ENCODE measurements at regions not wholly inside any gene's neighbourhood (a gene's known extent, or its start where the extent isn't known, plus 50 kb on each side); places are given as distances from the start of the nearest gene placed in this dataset.

DNA sequence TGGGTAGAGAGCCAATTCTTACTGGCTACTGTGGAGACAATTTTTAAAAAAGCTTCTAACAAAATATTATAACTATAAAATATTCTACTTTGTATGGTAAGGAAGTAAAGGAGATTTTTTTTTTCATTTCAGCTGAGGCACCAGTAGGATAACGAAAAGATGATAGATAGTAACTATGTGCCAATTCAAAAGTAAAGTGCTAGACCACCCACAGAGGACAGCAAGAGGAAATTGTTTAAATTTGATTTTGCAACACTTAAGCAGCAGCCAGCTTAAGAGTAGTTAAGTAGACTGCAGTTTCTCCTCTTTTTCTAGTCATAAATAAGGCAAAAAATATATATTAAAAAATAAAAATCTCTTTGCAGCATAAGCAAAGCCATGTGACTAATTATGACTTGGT, 1539.3 kb upstream of the ACO1 start:
- no peak overlapping the region for H3K4me3 ChIP-seq
- H3K36me3 ChIP-seq = no peaks in the 10 kb centered on the region
- no peaks in the 10 kb centered on the region for H3K27me3 ChIP-seq
- TF ChIP-seq, protein P1, sequence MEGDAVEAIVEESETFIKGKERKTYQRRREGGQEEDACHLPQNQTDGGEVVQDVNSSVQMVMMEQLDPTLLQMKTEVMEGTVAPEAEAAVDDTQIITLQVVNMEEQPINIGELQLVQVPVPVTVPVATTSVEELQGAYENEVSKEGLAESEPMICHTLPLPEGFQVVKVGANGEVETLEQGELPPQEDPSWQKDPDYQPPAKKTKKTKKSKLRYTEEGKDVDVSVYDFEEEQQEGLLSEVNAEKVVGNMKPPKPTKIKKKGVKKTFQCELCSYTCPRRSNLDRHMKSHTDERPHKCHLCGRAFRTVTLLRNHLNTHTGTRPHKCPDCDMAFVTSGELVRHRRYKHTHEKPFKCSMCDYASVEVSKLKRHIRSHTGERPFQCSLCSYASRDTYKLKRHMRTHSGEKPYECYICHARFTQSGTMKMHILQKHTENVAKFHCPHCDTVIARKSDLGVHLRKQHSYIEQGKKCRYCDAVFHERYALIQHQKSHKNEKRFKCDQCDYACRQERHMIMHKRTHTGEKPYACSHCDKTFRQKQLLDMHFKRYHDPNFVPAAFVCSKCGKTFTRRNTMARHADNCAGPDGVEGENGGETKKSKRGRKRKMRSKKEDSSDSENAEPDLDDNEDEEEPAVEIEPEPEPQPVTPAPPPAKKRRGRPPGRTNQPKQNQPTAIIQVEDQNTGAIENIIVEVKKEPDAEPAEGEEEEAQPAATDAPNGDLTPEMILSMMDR (IDR thresholded peaks at IDR 0.05) = no peak
- H3K9ac ChIP-seq (ENCODE audit: low read depth in 2 of 2, low read length in 2 of 2) = no peak overlapping the region
- no peak for DNase-seq
- no peaks in the 10 kb centered on the region for H3K9me3 ChIP-seq
- intact Hi-C loops (cut with DNase I) = no loop called here
- H3K27ac ChIP-seq = no peak overlapping the region
- no peaks in the 10 kb centered on the region for H3K4me1 ChIP-seq

DNA sequence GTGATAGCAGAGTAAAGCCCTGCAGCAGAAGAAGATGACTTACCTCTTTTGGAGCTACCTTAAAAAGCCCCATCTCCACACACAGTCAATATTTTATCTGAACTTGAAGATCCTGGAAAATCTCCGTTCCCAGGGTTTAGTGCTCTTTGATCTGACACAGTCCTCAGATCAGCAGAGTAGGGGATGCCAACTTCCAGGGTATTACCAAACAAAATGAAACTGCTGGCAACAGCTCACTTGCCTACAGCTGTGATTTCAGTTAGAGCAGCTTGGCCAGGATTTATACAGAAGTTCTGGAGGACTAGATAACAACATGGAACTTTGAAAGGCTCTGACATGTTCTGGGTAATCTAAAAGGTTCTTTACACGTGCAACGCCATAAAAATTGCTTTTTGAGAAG, 1537.8 kb upstream of the ACO1 start:
- no peak overlapping the region for H3K9ac ChIP-seq (ENCODE audit: low read depth in 2 of 2, low read length in 2 of 2)
- H3K9me3 ChIP-seq = no peaks in the 10 kb centered on the region
- no peak for DNase-seq
- no peaks in the 10 kb centered on the region for H3K36me3 ChIP-seq
- intact Hi-C loops (cut with DNase I) = no loop called here
- H3K27me3 ChIP-seq = no peaks in the 10 kb centered on the region
- H3K4me1 ChIP-seq = no peaks in the 10 kb centered on the region
- TF ChIP-seq, protein P1 (IDR thresholded peaks at IDR 0.05) = no peak
- no peak overlapping the region for H3K4me3 ChIP-seq
- H3K27ac ChIP-seq = no peak overlapping the region

DNA sequence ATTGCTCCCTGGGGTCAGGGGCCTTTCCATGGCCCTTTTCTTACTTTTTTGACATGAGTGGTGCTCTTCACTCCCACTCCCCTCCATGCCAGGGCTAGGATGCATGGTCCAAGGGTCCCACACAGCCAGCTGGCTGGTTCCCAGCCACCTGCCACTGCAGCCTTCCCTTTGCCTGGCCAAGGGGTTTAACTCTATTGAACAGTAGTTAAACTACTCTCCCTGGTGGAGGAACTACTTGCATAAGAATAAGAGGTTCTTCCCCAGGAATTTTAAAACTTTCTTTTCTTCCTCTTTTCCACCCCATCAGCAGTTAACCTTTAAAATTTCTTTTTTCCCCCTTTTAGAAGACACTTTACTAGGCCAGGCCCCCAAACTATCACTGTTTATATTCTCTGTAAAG, 1532.8 kb upstream of the ACO1 start:
- no peak for DNase-seq
- Histone ChIP-seq H3K9me3 (no peaks in the 10 kb centered on the region), H3K36me3 (no peaks in the 10 kb centered on the region), H3K27ac (no peak overlapping the region), H3K9ac (ENCODE audit: low read depth in 2 of 2, low read length in 2 of 2) (no peak overlapping the region), H3K27me3 (no peaks in the 10 kb centered on the region), H3K4me3 (no peak overlapping the region), H3K4me1 (no peaks in the 10 kb centered on the region)
- intact Hi-C loops (cut with DNase I) = no loop called here
- TF ChIP-seq, protein P1 (IDR thresholded peaks at IDR 0.05) = no peak

DNA sequence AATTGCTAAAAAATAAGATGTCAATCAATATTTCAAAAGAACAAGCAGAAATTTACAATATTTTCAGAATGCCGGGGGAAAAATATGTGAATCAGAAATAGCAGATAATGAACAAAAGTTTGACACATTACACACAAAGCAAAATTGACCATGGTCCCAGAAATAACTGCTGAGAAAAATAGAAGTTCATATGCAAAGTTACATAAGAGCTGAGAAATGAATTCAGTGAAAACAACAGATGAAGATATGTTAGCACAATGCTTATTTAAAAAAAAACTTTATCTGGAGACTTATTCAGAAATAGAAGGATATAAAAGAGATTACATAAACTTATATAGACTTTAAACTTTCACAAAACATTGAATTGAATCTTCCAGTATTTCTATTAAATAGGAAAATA, 1483.7 kb upstream of the ACO1 start:
- H3K4me3 ChIP-seq = no peak overlapping the region
- no peak overlapping the region for H3K27ac ChIP-seq
- H3K9me3 ChIP-seq = no peaks in the 10 kb centered on the region
- TF ChIP-seq, protein P1 (IDR thresholded peaks at IDR 0.05) = no peak
- H3K9ac ChIP-seq (ENCODE audit: low read depth in 2 of 2, low read length in 2 of 2) = no peak overlapping the region
- H3K4me1 ChIP-seq = no peaks in the 10 kb centered on the region
- H3K27me3 ChIP-seq = no peaks in the 10 kb centered on the region
- intact Hi-C loops (cut with DNase I) = no loop called here
- H3K36me3 ChIP-seq = no peaks in the 10 kb centered on the region
- DNase-seq = no peak

DNA sequence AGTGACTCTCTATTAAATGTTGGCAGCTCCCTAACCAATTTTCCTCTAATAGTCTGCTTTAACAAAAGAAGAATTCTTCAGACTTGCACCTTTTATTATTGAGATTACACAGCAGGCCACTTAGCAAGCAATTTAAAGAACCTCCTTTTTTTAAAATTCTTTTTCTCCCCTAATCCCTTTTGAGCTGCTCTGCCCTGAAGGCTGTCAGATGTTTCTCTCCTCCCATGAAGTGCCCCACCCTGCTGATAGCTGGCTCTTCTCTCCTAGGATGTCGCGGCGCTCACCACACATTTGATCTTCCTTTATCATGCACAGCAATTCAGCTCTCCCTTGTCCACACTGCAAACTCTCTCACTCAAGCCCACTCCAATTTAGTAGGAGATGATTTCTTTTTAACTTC, 1471.1 kb upstream of the ACO1 start:
- intact Hi-C loops (cut with DNase I) = no loop called here
- no peaks in the 10 kb centered on the region for H3K9me3 ChIP-seq
- no peaks in the 10 kb centered on the region for H3K27me3 ChIP-seq
- no peaks in the 10 kb centered on the region for H3K4me1 ChIP-seq
- no peak for DNase-seq
- no peak overlapping the region for H3K27ac ChIP-seq
- no peak overlapping the region for H3K9ac ChIP-seq (ENCODE audit: low read depth in 2 of 2, low read length in 2 of 2)
- H3K4me3 ChIP-seq = no peak overlapping the region
- TF ChIP-seq, protein P1 (IDR thresholded peaks at IDR 0.05) = no peak
- H3K36me3 ChIP-seq = no peaks in the 10 kb centered on the region

DNA sequence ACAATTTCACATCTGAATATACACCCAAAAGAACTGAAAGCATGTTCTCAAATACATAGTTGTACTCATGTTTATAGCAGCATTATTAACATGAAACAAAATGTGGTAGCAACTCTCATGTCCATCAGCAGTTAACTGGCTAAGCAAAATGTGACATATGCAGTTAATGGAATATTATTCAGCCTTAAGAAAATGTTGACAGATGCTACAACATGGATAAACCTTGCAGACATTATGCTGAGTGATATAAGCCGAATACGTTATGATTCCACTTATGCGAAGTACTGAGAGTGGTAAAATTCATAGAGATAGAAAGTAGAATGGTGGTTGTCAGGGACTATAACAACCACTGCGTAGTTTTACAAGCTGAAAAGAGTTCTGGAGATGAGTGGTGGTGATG, 1469.0 kb upstream of the ACO1 start:
- H3K27ac ChIP-seq = no peak overlapping the region
- H3K4me3 ChIP-seq = no peak overlapping the region
- intact Hi-C loops (cut with DNase I) = no loop called here
- TF ChIP-seq, protein P1 (IDR thresholded peaks at IDR 0.05) = no peak
- H3K36me3 ChIP-seq = no peaks in the 10 kb centered on the region
- H3K9ac ChIP-seq (ENCODE audit: low read depth in 2 of 2, low read length in 2 of 2) = no peak overlapping the region
- no peaks in the 10 kb centered on the region for H3K9me3 ChIP-seq
- no peaks in the 10 kb centered on the region for H3K27me3 ChIP-seq
- no peaks in the 10 kb centered on the region for H3K4me1 ChIP-seq
- no peak for DNase-seq
